Neural progenitor cell (in vitro differentiated cells): ENCODE measurements at regions not wholly inside any gene's neighbourhood (a gene's known extent, or its start where the extent isn't known, plus 50 kb on each side); places are given as distances from the start of the nearest gene placed in this dataset.

Experiments used
- DNase-seq: peaks from one replicate; pipeline ENCODE4 v3.0.0-alpha.2; 2016; ENCODE audit warnings: low spot score
- H2AFZ ChIP-seq: fragments of 200-600 bp; sonication (generic); replicated peaks from 2 replicates; pipeline ENCODE4 v1.6.1; 2016; ENCODE audit warnings: antibody characterized with exemption
- H3F3A ChIP-seq: fragments of 200-600 bp; sonication (generic); 2 replicates; pipeline ENCODE4 v1.6.1; 2016; ENCODE audit warnings: antibody characterized with exemption, low read depth
- H3K27ac ChIP-seq: fragments of 200-600 bp; sonication (generic); 2 replicates; pipeline ENCODE4 v1.5.1; 2016; ENCODE audit warnings: mild to moderate bottlenecking
- H3K27me3 ChIP-seq: fragments of 200-600 bp; sonication (generic); 2 replicates; pipeline ENCODE4 v1.6.1; 2016; ENCODE audit warnings: mild to moderate bottlenecking, moderate library complexity
- H3K36me3 ChIP-seq: fragments of 200-600 bp; sonication (generic); 2 replicates; pipeline ENCODE4 v1.5.1; 2016
- H3K4me1 ChIP-seq: fragments of 200-600 bp; sonication (generic); 2 replicates; pipeline ENCODE4 v1.6.1; 2016; ENCODE audit warnings: mixed run types
- H3K4me2 ChIP-seq: fragments of 200-600 bp; sonication (generic); 2 replicates; pipeline ENCODE4 v1.6.1; 2016
- H3K4me3 ChIP-seq: fragments of 200-600 bp; sonication (generic); 2 replicates; pipeline ENCODE4 v1.5.1; 2016
- H3K79me2 ChIP-seq: fragments of 200-600 bp; sonication (generic); 2 replicates; pipeline ENCODE4 v1.6.1; 2016; ENCODE audit warnings: low read depth
- H3K9ac ChIP-seq: fragments of 200-600 bp; sonication (generic); 2 replicates; pipeline ENCODE4 v1.6.1; 2016
- H3K9me3 ChIP-seq: fragments of 200-600 bp; sonication (generic); 2 replicates; pipeline ENCODE4 v1.5.1; 2016; ENCODE audit warnings: low read depth
- H4K20me1 ChIP-seq: fragments of 200-600 bp; sonication (generic); 2 replicates; pipeline ENCODE4 v1.6.1; 2016; ENCODE audit warnings: low read depth
- H3K27ac Mint-ChIP-seq: 3 replicates; pipeline ENCODE4 v1.8.0; 2021; ENCODE audit warnings: mixed read lengths
- H3K27me3 Mint-ChIP-seq: 2 replicates; pipeline ENCODE4 v1.8.0; 2022; ENCODE audit warnings: low read depth, mild to moderate bottlenecking, inconsistent platforms, moderate library complexity, mixed read lengths; ENCODE audit not compliant: insufficient read depth
- H3K36me3 Mint-ChIP-seq: 3 replicates; pipeline ENCODE4 v1.8.0; 2021; ENCODE audit warnings: mixed read lengths
- H3K4me1 Mint-ChIP-seq: 3 replicates; pipeline ENCODE4 v1.8.0; 2021; ENCODE audit warnings: mixed read lengths
- H3K4me3 Mint-ChIP-seq: 3 replicates; pipeline ENCODE4 v1.8.0; 2021; ENCODE audit warnings: mild to moderate bottlenecking, moderate library complexity, mixed read lengths
- H3K9me3 Mint-ChIP-seq: 3 replicates; pipeline ENCODE4 v1.8.0; 2020; ENCODE audit warnings: mixed read lengths
- EZH2 ChIP-seq: fragments of 200-600 bp; sonication (generic); IDR thresholded peaks from 2 replicates; pipeline ENCODE4 v1.6.1; 2017; ENCODE audit warnings: antibody characterized with exemption, mild to moderate bottlenecking, moderate library complexity
- EZH2phosphoT487 ChIP-seq: fragments of 200-600 bp; sonication (generic); IDR thresholded peaks from 2 replicates; pipeline ENCODE4 v1.6.1; 2017; ENCODE audit warnings: antibody characterized with exemption
- TF ChIP-seq, protein P1 (sequence below): fragments of 200-600 bp; sonication (generic); IDR thresholded peaks from 2 replicates; pipeline ENCODE4 v1.5.1; 2017; ENCODE audit warnings: antibody characterized with exemption, mild to moderate bottlenecking

DNA sequence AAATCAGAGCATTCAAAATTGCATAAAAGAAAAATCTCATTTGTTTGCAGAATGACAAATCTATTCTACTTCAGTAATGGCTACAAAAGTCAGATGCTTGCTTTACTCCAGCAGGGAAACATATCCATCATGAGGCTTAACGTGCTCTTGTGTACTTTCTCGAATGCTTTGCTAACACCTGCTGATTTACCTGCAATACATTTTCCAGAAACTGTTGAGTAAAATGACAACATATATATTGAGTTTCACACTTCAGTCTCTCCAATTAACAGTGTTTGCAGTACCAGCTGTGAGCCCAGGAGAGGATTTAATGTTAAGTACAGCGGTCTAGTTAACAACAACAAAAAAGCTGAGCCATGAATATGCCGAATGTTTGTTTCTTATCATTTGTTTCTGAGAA lies 391.5 kb upstream of the SMC2 start:
- no peak overlapping the region for H3K4me3 ChIP-seq
- Mint-ChIP-seq H3K27me3 (no peaks in the 10 kb centered on the region), H3K27ac (no peak overlapping the region), H3K9me3 (no peaks in the 10 kb centered on the region), H3K4me1 (peaks cover 5% of the 10 kb centered on the region), H3K4me3 (no peak overlapping the region), H3K36me3 (no peaks in the 10 kb centered on the region)
- no peaks in the 10 kb centered on the region for H4K20me1 ChIP-seq
- no peak for DNase-seq
- H3K79me2 ChIP-seq, result no peaks in the 10 kb centered on the region
- TF ChIP-seq EZH2, result no peak
- H3K27me3 ChIP-seq, result no peaks in the 10 kb centered on the region
- no peaks in the 10 kb centered on the region for H3K36me3 ChIP-seq
- H2AFZ ChIP-seq, result no peak overlapping the region
- H3K27ac ChIP-seq, result no peak overlapping the region
- H3F3A ChIP-seq, result no peaks in the 10 kb centered on the region
- H3K9ac ChIP-seq, result no peak overlapping the region
- no peak overlapping the region for H3K4me2 ChIP-seq
- H3K9me3 ChIP-seq, result no peaks in the 10 kb centered on the region
- peaks cover 7% of the 10 kb centered on the region for H3K4me1 ChIP-seq

DNA sequence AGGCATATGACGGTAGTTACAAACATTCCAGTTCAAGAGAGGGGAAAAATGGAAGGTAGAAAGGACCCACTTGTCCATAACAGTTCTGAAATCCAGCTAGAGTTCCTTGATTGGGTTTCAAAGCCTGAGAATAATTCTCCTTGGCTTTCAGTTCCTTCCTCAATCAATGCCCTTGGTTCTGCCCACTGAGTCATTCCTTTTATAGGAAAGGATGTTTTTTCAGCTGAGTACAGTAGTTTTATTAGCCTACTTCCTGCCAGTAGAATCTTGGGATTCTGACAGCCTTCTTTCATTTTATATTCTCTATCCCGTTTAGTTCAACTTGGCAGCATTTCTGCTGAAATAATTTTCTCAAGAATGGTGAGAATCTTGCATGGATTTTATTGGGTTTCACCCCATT lies 386.9 kb upstream of the SMC2 start:
- TF ChIP-seq, protein P1, sequence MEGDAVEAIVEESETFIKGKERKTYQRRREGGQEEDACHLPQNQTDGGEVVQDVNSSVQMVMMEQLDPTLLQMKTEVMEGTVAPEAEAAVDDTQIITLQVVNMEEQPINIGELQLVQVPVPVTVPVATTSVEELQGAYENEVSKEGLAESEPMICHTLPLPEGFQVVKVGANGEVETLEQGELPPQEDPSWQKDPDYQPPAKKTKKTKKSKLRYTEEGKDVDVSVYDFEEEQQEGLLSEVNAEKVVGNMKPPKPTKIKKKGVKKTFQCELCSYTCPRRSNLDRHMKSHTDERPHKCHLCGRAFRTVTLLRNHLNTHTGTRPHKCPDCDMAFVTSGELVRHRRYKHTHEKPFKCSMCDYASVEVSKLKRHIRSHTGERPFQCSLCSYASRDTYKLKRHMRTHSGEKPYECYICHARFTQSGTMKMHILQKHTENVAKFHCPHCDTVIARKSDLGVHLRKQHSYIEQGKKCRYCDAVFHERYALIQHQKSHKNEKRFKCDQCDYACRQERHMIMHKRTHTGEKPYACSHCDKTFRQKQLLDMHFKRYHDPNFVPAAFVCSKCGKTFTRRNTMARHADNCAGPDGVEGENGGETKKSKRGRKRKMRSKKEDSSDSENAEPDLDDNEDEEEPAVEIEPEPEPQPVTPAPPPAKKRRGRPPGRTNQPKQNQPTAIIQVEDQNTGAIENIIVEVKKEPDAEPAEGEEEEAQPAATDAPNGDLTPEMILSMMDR, result no peak
- no peak for TF ChIP-seq EZH2phosphoT487
- no peak overlapping the region for H3K27ac Mint-ChIP-seq
- no peaks in the 10 kb centered on the region for H3K36me3 Mint-ChIP-seq
- no peaks in the 10 kb centered on the region for H3K27me3 ChIP-seq
- no peak overlapping the region for H3K27ac ChIP-seq
- no peak overlapping the region for H3K9ac ChIP-seq
- H3F3A ChIP-seq, result no peaks in the 10 kb centered on the region
- H3K9me3 ChIP-seq, result no peaks in the 10 kb centered on the region
- H3K36me3 ChIP-seq, result no peaks in the 10 kb centered on the region
- no peaks in the 10 kb centered on the region for H3K79me2 ChIP-seq
- no peak overlapping the region for H2AFZ ChIP-seq
- H3K4me3 Mint-ChIP-seq, result no peak overlapping the region
- no peaks in the 10 kb centered on the region for H4K20me1 ChIP-seq
- no peak overlapping the region for H3K4me2 ChIP-seq
- no peak for DNase-seq
- no peaks in the 10 kb centered on the region for H3K4me1 Mint-ChIP-seq
- H3K4me3 ChIP-seq, result no peak overlapping the region
- no peaks in the 10 kb centered on the region for H3K9me3 Mint-ChIP-seq
- no peaks in the 10 kb centered on the region for H3K27me3 Mint-ChIP-seq
- H3K4me1 ChIP-seq, result no peaks in the 10 kb centered on the region

DNA sequence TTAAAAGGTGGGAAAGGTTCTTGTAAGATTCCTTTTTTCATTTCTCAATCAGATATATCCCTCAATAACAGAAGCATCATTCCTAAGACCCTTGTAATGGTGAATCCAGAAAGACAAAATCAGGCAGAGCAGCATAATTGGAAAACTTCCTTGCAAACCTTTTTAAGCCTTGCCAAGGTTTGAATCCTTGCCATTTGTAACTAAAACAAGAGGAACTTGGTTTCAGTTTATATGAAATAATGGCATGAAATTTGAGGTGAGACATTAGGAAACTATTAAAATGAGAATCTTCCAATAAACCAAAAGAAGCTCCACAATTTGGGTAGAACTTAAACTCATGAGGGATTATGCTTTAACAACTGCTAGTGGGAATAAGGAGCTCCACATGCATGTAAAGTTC lies 384.7 kb upstream of the SMC2 start:
- TF ChIP-seq EZH2phosphoT487 (no peak), EZH2 (no peak)
- TF ChIP-seq, protein P1, result no peak
- no peaks in the 10 kb centered on the region for H3K36me3 ChIP-seq

DNA sequence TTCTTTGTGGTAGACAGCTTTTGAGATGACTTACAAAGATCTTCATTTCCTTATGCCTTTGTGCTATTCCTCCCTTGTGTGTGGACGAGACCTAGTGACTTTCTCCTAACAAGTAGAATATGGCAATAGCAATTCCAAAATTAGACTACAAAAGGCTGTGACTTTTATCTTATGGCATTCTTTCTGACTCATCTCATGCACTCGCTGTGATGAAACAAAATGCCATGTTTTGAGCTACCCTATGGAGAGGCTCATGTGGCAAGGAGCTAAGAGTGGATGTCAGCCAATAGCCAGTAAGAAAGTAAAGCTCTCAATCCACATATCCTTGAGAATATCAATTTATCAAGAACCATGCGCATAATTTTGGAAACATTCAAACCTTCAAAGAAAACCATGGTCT lies 380.5 kb upstream of the SMC2 start:
- Histone ChIP-seq H3K4me3 (no peak overlapping the region), H3K4me2 (no peak overlapping the region), H3K4me1 (no peaks in the 10 kb centered on the region), H2AFZ (no peak overlapping the region), H3K79me2 (no peaks in the 10 kb centered on the region), H3K36me3 (no peaks in the 10 kb centered on the region), H3K9me3 (no peaks in the 10 kb centered on the region), H3K27me3 (no peaks in the 10 kb centered on the region), H4K20me1 (no peaks in the 10 kb centered on the region), H3K27ac (no peak overlapping the region), H3K9ac (no peak overlapping the region), H3F3A (peaks cover 3% of the 10 kb centered on the region)
- peaks cover 2% of the 10 kb centered on the region for H3K9me3 Mint-ChIP-seq
- H3K36me3 Mint-ChIP-seq, result no peaks in the 10 kb centered on the region
- H3K27me3 Mint-ChIP-seq, result peaks cover 2% of the 10 kb centered on the region
- DNase-seq, result no peak
- no peaks in the 10 kb centered on the region for H3K4me1 Mint-ChIP-seq
- H3K27ac Mint-ChIP-seq, result no peak overlapping the region
- no peak overlapping the region for H3K4me3 Mint-ChIP-seq
- TF ChIP-seq EZH2phosphoT487 (no peak), EZH2 (no peak)
- TF ChIP-seq, protein P1, result no peak

More for the DNA sequence above, 384.7 kb upstream of the SMC2 start:
- Mint-ChIP-seq H3K27me3 (peaks cover 2% of the 10 kb centered on the region), H3K4me3 (no peak overlapping the region), H3K9me3 (peaks cover 2% of the 10 kb centered on the region), H3K36me3 (no peaks in the 10 kb centered on the region), H3K27ac (no peak overlapping the region), H3K4me1 (no peaks in the 10 kb centered on the region)
- DNase-seq, result no peak
- H3K9ac ChIP-seq, result no peak overlapping the region
- no peak overlapping the region for H3K4me2 ChIP-seq
- H3K27ac ChIP-seq, result no peak overlapping the region
- no peaks in the 10 kb centered on the region for H3K27me3 ChIP-seq
- no peak overlapping the region for H3K4me3 ChIP-seq
- H3F3A ChIP-seq, result no peaks in the 10 kb centered on the region
- no peak overlapping the region for H2AFZ ChIP-seq
- H4K20me1 ChIP-seq, result no peaks in the 10 kb centered on the region
- no peaks in the 10 kb centered on the region for H3K4me1 ChIP-seq
- H3K9me3 ChIP-seq, result no peaks in the 10 kb centered on the region
- no peaks in the 10 kb centered on the region for H3K79me2 ChIP-seq
